ENCODE measurements at regions not wholly inside any gene's neighbourhood (a gene's known extent, or its start where the extent isn't known, plus 50 kb on each side); places are given as distances from the start of the nearest gene placed in this dataset.

DNA sequence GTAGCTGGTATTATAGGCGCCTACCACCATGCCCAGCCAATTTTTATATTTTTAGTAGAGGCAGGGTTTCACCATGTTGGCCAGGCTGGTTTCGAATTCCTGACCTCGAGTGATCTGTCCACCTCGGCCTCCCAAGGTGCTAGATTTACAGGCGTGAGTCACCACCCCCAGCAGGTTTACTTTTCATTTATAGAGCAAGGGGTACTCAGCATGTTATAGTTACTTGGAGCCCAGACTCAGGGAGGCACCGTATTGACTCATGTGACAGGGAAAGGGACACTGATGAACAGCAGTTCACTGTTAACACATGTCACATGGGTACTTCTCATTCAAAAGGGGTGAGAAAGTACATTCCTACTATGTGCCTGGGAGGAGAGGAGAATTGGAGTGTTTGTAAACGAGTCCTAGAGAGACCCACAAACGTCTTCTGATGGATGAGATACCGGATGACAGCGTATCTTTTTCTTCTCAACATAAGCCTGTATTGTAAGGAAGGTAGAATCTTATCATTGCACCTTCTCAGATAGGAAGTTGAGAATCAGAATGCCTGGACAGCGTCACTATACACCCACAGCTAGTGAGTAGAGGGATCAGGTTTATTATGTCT is 510.0 kb downstream of the USP25 start:
- TF ChIP-seq, protein P1, sequence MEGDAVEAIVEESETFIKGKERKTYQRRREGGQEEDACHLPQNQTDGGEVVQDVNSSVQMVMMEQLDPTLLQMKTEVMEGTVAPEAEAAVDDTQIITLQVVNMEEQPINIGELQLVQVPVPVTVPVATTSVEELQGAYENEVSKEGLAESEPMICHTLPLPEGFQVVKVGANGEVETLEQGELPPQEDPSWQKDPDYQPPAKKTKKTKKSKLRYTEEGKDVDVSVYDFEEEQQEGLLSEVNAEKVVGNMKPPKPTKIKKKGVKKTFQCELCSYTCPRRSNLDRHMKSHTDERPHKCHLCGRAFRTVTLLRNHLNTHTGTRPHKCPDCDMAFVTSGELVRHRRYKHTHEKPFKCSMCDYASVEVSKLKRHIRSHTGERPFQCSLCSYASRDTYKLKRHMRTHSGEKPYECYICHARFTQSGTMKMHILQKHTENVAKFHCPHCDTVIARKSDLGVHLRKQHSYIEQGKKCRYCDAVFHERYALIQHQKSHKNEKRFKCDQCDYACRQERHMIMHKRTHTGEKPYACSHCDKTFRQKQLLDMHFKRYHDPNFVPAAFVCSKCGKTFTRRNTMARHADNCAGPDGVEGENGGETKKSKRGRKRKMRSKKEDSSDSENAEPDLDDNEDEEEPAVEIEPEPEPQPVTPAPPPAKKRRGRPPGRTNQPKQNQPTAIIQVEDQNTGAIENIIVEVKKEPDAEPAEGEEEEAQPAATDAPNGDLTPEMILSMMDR (IDR thresholded peaks at IDR 0.05; ENCODE audit: poor library complexity, severe bottlenecking), result no peak
- H3K36me3 ChIP-seq (ENCODE audit: low read depth), result no peaks in the 10 kb centered on the region
- no peak overlapping the region for H3K4me3 ChIP-seq (ENCODE audit: severe bottlenecking)
- no peaks in the 10 kb centered on the region for H3K27me3 ChIP-seq (ENCODE audit: insufficient read depth, poor library complexity, severe bottlenecking)
- H3K27ac ChIP-seq (ENCODE audit: poor library complexity, severe bottlenecking), result no peak overlapping the region
- H3K9me3 ChIP-seq (ENCODE audit: severe bottlenecking), result no peaks in the 10 kb centered on the region
- no peaks in the 10 kb centered on the region for H3K4me1 ChIP-seq (ENCODE audit: insufficient read depth, poor library complexity, severe bottlenecking)
- ATAC-seq (ENCODE audit: low read depth), result no peak
- DNase-seq (ENCODE audit: low spot score), result no peak

DNA sequence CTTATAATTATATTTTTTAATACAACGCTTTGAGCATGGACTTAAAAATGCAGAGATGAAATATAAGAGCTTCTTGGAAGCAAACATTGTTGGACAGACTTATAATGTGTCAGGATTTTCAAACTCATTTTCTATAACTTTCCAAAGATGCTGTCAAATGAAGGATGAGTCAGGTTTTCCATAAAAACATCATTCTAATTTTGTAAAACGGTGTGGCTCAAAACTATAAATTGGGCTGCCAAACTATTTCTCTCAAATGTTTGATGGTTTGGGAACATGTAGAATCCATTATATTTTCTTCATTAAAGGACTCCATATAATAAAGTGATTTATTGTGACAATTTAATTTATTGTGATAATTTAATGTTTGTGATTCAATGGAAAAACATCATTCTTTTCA is 511.2 kb downstream of the USP25 start:
- ATAC-seq (ENCODE audit: low read depth) (no peak), DNase-seq (ENCODE audit: low spot score) (no peak)
- no peak overlapping the region for H3K4me3 ChIP-seq (ENCODE audit: severe bottlenecking)
- H3K27me3 ChIP-seq (ENCODE audit: insufficient read depth, poor library complexity, severe bottlenecking), result no peaks in the 10 kb centered on the region
- no peaks in the 10 kb centered on the region for H3K36me3 ChIP-seq (ENCODE audit: low read depth)
- H3K4me1 ChIP-seq (ENCODE audit: insufficient read depth, poor library complexity, severe bottlenecking), result no peaks in the 10 kb centered on the region
- H3K9me3 ChIP-seq (ENCODE audit: severe bottlenecking), result no peaks in the 10 kb centered on the region
- TF ChIP-seq, protein P1 (IDR thresholded peaks at IDR 0.05; ENCODE audit: poor library complexity, severe bottlenecking), result no peak
- no peak overlapping the region for H3K27ac ChIP-seq (ENCODE audit: poor library complexity, severe bottlenecking)

DNA sequence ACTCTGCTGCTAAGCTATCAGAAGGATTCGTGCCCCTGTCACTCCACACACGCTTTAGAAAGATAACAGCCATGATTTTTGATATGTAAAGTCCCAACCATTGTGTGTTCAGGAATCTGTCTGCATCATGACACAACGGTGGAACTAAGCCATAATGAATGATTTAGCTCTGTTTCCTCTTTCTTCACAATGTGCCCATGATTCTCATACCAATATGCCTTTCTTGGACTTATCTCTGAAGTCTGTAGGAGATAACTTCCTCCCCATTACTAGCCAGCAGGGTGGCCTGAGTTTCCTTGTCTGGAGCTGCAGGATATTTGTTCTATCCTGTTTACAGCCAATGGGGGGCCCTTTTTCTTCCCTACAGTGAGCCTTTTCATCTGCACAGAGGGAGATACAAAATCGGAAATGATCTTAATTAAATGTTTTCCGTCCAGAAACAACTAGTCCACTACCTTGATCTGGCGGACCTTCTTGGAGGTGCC is 511.7 kb downstream of the USP25 start:
- H3K27me3 ChIP-seq (ENCODE audit: insufficient read depth, poor library complexity, severe bottlenecking), result no peaks in the 10 kb centered on the region
- no peaks in the 10 kb centered on the region for H3K4me1 ChIP-seq (ENCODE audit: insufficient read depth, poor library complexity, severe bottlenecking)
- TF ChIP-seq, protein P1 (IDR thresholded peaks at IDR 0.05; ENCODE audit: poor library complexity, severe bottlenecking), result no peak
- no peaks in the 10 kb centered on the region for H3K9me3 ChIP-seq (ENCODE audit: severe bottlenecking)
- no peak overlapping the region for H3K27ac ChIP-seq (ENCODE audit: poor library complexity, severe bottlenecking)
- H3K36me3 ChIP-seq (ENCODE audit: low read depth), result no peaks in the 10 kb centered on the region
- ATAC-seq (ENCODE audit: low read depth) (no peak), DNase-seq (ENCODE audit: low spot score) (no peak)
- H3K4me3 ChIP-seq (ENCODE audit: severe bottlenecking), result no peak overlapping the region

DNA sequence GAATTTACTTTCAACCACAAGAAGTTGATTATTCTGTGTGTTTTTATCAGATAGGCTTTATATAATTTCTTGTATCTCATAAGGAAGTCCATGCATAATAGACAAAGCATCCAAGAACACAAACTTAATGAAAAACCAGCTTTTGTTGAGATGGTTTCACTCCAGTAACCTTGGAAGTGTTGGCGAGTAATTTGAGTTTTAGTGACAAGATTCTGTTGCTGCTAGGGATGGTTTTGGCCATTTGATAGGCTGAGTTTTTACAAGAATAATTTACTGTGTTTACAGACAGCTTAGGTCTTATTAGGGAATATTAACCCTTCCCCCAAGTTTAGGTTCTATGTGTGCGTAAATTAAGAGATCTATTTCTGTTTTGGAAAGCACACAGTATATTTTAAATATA is 513.6 kb downstream of the USP25 start:
- no peak for ATAC-seq (ENCODE audit: low read depth)
- no peak for DNase-seq (ENCODE audit: low spot score)
- H3K36me3 ChIP-seq (ENCODE audit: low read depth), result no peaks in the 10 kb centered on the region

DNA sequence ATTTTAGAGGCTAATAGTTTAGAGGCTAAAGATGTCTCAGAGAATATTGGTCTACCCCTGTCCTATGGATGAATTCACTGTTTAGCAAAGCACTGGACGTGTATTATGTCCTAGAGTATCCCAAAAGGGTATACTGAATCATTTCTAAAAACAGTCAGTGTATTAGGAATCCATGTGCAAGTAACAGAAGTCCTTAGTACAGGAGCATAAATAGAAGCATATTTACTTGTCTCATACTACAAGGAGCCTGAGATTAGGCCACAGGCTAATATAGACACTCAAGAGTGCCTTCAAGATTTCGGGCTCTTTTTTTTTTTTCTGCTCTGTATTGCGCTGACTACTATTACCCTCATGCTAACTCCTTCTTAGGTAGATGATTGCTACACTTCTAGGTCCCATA is 518.9 kb downstream of the USP25 start:
- no peak for DNase-seq (ENCODE audit: low spot score)
- no peak for ATAC-seq (ENCODE audit: low read depth)
- no peaks in the 10 kb centered on the region for H3K36me3 ChIP-seq (ENCODE audit: low read depth)
- no peaks in the 10 kb centered on the region for H3K27me3 ChIP-seq (ENCODE audit: insufficient read depth, poor library complexity, severe bottlenecking)
- H3K4me3 ChIP-seq (ENCODE audit: severe bottlenecking), result no peak overlapping the region
- H3K9me3 ChIP-seq (ENCODE audit: severe bottlenecking), result no peaks in the 10 kb centered on the region
- H3K4me1 ChIP-seq (ENCODE audit: insufficient read depth, poor library complexity, severe bottlenecking), result no peaks in the 10 kb centered on the region
- no peak overlapping the region for H3K27ac ChIP-seq (ENCODE audit: poor library complexity, severe bottlenecking)
- TF ChIP-seq, protein P1 (IDR thresholded peaks at IDR 0.05; ENCODE audit: poor library complexity, severe bottlenecking), result no peak

More for the DNA sequence above, 513.6 kb downstream of the USP25 start:
- no peak overlapping the region for H3K4me3 ChIP-seq (ENCODE audit: severe bottlenecking)
- no peaks in the 10 kb centered on the region for H3K4me1 ChIP-seq (ENCODE audit: insufficient read depth, poor library complexity, severe bottlenecking)
- H3K27me3 ChIP-seq (ENCODE audit: insufficient read depth, poor library complexity, severe bottlenecking), result no peaks in the 10 kb centered on the region
- TF ChIP-seq, protein P1 (IDR thresholded peaks at IDR 0.05; ENCODE audit: poor library complexity, severe bottlenecking), result no peak
- no peaks in the 10 kb centered on the region for H3K9me3 ChIP-seq (ENCODE audit: severe bottlenecking)
- no peak overlapping the region for H3K27ac ChIP-seq (ENCODE audit: poor library complexity, severe bottlenecking)

Measured in RWPE2 (cell line).